Pancreas (tissue), 10 donors: ENCODE measurements at regions not wholly inside any gene's neighbourhood (a gene's known extent, or its start where the extent isn't known, plus 50 kb on each side); places are given as distances from the start of the nearest gene placed in this dataset.
"Not testable (repeated sequence)": the region's sequence is repeated elsewhere in the genome, so short reads cannot be mapped to it uniquely, and the experiment has no call there.

ENCODE experiments used
- ATAC-seq, 4 donors: fragments of 200-7000 bp; cut with Tn5 transposase; one replicate each; pipeline versions ENCODE4 v1.8.0 to v1.9.1; 2020; ENCODE audit warnings: mild to moderate bottlenecking in 4 of 4, moderate library complexity in 4 of 4
- DNase-seq, 6 donors: peaks; one replicate each; pipeline ENCODE4 v3.0.0-alpha.2; 2020
- FAIRE-seq: peaks from 2 replicates; lab custom pipeline; 2012; peaks lifted over from hg19 to GRCh38; lab: Jason Lieb, UNC
- H3K27ac ChIP-seq, 4 donors: fragments of 200-600 bp; sonication (generic); 1 replicate in 3 of 4; 2 replicates in 1 of 4; pipeline versions ENCODE4 v1.5.0 to v1.8.0; 2020
- H3K27me3 ChIP-seq, 4 donors: fragments of 200-600 bp; one replicate each; pipeline ENCODE4 v1.8.0; 2021
- H3K36me3 ChIP-seq, 3 donors: fragments of 200-600 bp; sonication (generic) in 1 of 3; one replicate each; pipeline versions ENCODE4 v1.5.0 to v1.8.0; 2020 to 2021
- H3K4me1 ChIP-seq, 3 donors: fragments of 200-600 bp; one replicate each; pipeline ENCODE4 v1.8.0; 2021
- H3K4me3 ChIP-seq, 4 donors: fragments of 200-600 bp; sonication (generic) in 2 of 4; one replicate each; pipeline versions ENCODE4 v1.5.0 to v1.8.0; 2020 to 2021
- H3K9me3 ChIP-seq, 4 donors: fragments of 200-600 bp; one replicate each; pipeline ENCODE4 v1.8.0; 2021
- WGBS, 2 donors: extraction: QIAGEN DNeasy Blood & Tissue Kit; methylation state at CpG; one replicate each; pipeline ENCODE4 v1.1.7; 2013; 5-methylcytosine and 5-hydroxymethylcytosine counted together
- intact Hi-C, 3 donors: fragments of 100-400 bp; cut with DNase I; formaldehyde crosslinking; loops; one replicate each; pipeline versions ENCODE4 v1.11.1 to v1.14.2; 2022
- TF ChIP-seq, protein P1 (sequence below), 4 donors: fragments of 200-600 bp; sonication (generic) in 3 of 4; IDR thresholded peaks; one replicate each; pipeline versions ENCODE4 v1.5.0 to v1.8.0; 2021; ENCODE audit warnings: antibody characterized with exemption in 4 of 4
- donor health status: healthy with polysubstance abuse.
- donor health status: DM: no; HTN: no; CAD: no; lungs with moderate emphysema.
- donor health status: DM: no; HTN: no; CAD: no.
- donor health status: control.
- donor health status: control.
- donor health status: Bipolar disorder and iron deficiency.
- donor health status: DM: yes; HTN: yes; CAD: no.
- donor health status: DM: no; HTN: no; CAD: no.
- donor health status: DM: no; HTN: no; CAD: no.
- donor health status: DM: yes; HTN: yes; CAD: no.

DNA sequence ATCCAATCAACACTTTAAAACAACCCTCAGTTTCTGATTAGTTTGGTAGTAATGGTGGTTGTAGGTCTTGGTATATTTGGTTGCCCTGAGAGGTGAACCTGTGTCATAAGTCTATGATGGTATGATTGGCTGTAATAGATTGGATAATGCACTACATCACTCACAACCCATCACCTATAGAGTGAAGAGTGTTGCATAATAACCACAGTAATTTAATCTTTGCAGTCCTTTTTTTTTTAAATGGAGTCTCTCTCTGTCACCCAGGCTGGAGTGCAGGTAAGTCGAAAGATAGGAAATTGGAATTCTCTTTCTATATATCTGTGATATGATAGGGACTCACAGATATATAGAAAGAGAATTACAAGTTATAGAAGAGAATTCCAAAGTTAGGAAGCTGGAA lies 133.4 kb upstream of the PGR start:
- H3K36me3 ChIP-seq: no peaks in the 10 kb centered on the region
- no peak overlapping the region for H3K4me3 ChIP-seq
- FAIRE-seq: no peak
- 50 to 56% methylated on average over 1 of the region's 1 CpG for WGBS, 2 donors
- no peak for ATAC-seq
- no peaks in the 10 kb centered on the region for H3K27me3 ChIP-seq
- intact Hi-C loops: no loop called here
- no peaks in the 10 kb centered on the region for H3K4me1 ChIP-seq
- TF ChIP-seq, protein P1, sequence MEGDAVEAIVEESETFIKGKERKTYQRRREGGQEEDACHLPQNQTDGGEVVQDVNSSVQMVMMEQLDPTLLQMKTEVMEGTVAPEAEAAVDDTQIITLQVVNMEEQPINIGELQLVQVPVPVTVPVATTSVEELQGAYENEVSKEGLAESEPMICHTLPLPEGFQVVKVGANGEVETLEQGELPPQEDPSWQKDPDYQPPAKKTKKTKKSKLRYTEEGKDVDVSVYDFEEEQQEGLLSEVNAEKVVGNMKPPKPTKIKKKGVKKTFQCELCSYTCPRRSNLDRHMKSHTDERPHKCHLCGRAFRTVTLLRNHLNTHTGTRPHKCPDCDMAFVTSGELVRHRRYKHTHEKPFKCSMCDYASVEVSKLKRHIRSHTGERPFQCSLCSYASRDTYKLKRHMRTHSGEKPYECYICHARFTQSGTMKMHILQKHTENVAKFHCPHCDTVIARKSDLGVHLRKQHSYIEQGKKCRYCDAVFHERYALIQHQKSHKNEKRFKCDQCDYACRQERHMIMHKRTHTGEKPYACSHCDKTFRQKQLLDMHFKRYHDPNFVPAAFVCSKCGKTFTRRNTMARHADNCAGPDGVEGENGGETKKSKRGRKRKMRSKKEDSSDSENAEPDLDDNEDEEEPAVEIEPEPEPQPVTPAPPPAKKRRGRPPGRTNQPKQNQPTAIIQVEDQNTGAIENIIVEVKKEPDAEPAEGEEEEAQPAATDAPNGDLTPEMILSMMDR (IDR thresholded peaks at IDR 0.05): no peak
- no peak for DNase-seq
- no peaks in the 10 kb centered on the region for H3K9me3 ChIP-seq
- no peak overlapping the region for H3K27ac ChIP-seq

DNA sequence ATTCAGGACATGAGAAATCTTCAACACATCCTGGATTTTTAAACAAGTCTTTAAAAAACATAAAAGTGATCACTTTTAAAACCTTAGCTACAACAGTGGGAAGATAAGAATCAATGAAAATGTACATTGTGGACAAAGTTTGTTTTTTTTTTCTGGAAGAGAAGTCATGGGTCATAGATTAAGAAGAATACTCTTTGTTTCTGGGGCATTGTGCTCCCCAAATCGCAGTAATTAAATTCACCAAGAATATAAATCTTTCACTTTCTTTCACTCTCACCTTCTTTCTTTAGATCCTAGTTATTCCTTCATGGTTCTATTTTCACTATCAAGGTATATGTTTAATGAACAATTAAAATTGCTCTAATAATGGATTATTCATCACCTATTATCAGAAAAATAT lies 132.6 kb upstream of the PGR start:
- H3K27ac ChIP-seq: no peak overlapping the region
- no peaks in the 10 kb centered on the region for H3K4me1 ChIP-seq
- H3K36me3 ChIP-seq: no peaks in the 10 kb centered on the region
- no peaks in the 10 kb centered on the region for H3K9me3 ChIP-seq
- intact Hi-C loops: no loop called here
- no peak overlapping the region for H3K4me3 ChIP-seq
- 66 to 68% methylated on average over 1 of the region's 1 CpG for WGBS, 2 donors
- FAIRE-seq (no peak), DNase-seq (no peak), ATAC-seq (no peak)
- H3K27me3 ChIP-seq: no peaks in the 10 kb centered on the region
- TF ChIP-seq, protein P1 (IDR thresholded peaks at IDR 0.05): no peak

DNA sequence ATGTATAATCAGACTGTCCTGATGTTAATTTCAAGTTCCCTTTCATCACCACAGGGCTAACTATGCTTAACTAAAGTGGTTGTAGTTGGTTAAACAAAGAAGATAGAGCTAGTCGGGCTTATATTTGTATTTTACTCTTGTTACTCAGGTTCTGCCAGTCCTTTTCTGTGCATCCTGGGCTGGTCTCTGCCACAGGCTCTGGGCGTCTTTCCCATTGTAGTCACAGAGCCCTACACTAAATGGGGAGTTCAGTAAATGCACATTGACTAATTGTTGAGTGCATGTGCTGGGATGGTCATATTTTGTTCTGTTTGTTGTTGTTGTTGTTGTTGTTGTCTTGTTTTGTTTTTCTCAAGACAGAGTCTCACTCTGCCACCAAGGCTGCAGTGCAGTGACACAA lies 125.4 kb upstream of the PGR start:
- no peaks in the 10 kb centered on the region for H3K36me3 ChIP-seq
- TF ChIP-seq, protein P1 (IDR thresholded peaks at IDR 0.05): no peak
- FAIRE-seq (no peak), ATAC-seq (no peak), DNase-seq (no peak)
- intact Hi-C loops: no loop called here
- H3K27me3 ChIP-seq: no peaks in the 10 kb centered on the region
- H3K4me3 ChIP-seq: no peak overlapping the region
- no peak overlapping the region for H3K27ac ChIP-seq
- no peaks in the 10 kb centered on the region for H3K4me1 ChIP-seq
- WGBS, 2 donors: 31 to 32% methylated on average over 2 of the region's 2 CpGs
- no peaks in the 10 kb centered on the region for H3K9me3 ChIP-seq

- H3K36me3 ChIP-seq: no peaks in the 10 kb centered on the region
- H3K27ac ChIP-seq: no peak overlapping the region
- H3K4me1 ChIP-seq: no peaks in the 10 kb centered on the region
- H3K4me3 ChIP-seq: no peak overlapping the region
- DNase-seq (no peak), FAIRE-seq (no peak), ATAC-seq (no peak)
- no peaks in the 10 kb centered on the region for H3K27me3 ChIP-seq
- WGBS, 2 donors: 40 to 48% methylated on average over 1 of the region's 1 CpG
- no peaks in the 10 kb centered on the region for H3K9me3 ChIP-seq
- TF ChIP-seq, protein P1 (IDR thresholded peaks at IDR 0.05): no peak
- intact Hi-C loops: no loop called here
Observed at GRCh38 chr11:101254037-101254436, 124.4 kb upstream of the PGR start.

DNA sequence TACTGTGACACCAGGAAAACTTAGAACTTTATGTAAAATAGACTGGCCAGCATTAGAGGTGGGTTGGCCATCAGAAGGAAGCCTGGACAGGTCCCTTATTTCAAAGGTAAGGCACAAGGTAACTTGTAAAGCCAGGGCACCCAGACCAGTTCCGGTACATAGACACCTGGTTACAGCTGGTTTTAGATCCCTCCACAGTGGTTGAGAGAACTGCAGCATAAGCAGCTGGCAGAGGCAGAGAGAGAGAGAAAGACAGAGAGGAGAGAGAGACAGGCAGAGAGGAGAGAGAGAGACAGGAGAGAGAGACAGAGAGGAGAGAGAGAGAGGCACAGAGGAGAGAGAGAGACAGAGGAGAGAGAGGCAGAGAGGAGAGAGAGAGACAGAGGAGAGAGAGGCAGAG lies 116.0 kb upstream of the PGR start:
- 74 to 76% methylated on average over 1 of the region's 1 CpG for WGBS, 2 donors
- H3K27ac ChIP-seq, H3K27me3 ChIP-seq, H3K9me3 ChIP-seq, FAIRE-seq, ATAC-seq, H3K36me3 ChIP-seq, DNase-seq, H3K4me3 ChIP-seq, intact Hi-C loops, H3K4me1 ChIP-seq: not testable (repeated sequence)

DNA sequence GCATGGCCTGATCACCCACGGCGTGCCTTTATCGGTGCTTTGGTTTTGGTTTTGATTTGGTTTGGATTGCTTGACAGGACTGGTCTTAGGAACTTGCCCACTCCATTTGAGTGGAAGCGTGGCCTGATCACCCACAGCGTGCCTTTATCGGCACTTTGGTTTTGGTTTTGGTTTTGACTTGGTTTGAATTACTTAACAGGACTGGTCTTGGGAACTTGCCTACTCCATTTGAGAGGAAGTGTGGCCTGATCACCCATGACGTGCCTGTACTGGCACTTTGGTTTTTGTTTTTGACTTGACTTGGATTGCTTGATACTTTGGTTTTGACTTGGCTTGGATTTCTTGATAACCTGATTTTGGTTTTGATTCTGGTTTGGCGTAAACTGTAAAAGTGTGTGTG lies 115.5 kb upstream of the PGR start:
- intact Hi-C loops, H3K36me3 ChIP-seq, H3K4me3 ChIP-seq, H3K9me3 ChIP-seq, H3K4me1 ChIP-seq, H3K27me3 ChIP-seq, ATAC-seq, DNase-seq, H3K27ac ChIP-seq, FAIRE-seq: not testable (repeated sequence)
- 80 to 86% methylated on average over 8 of the region's 8 CpGs for WGBS, 2 donors
